Stimulated activated CD8-positive, alpha-beta memory T cell treated with anti-CD3 and anti-CD28 coated beads, Interleukin-4, amount 100 ng/mL, for 24 hours (primary cell): ENCODE measurements at regions not wholly inside any gene's neighbourhood (a gene's known extent, or its start where the extent isn't known, plus 50 kb on each side); places are given as distances from the start of the nearest gene placed in this dataset.

ENCODE experiments used
- DNase-seq: peaks from one replicate; pipeline ENCODE4 v3.0.0-alpha.2; 2020; ENCODE audit warnings: low read depth

- DNase-seq = no peak
These were observed 252.6 kb downstream of the TLE3 start for GRCh38 chr15:69845159-69845558.

GRCh38 chr15:69847625-69848024 lies 250.1 kb downstream of the TLE3 start:
- DNase-seq = no peak

GRCh38 chr15:69848096-69848495 lies 249.6 kb downstream of the TLE3 start:
- no peak for DNase-seq

- no peak for DNase-seq
These were observed 249.0 kb downstream of the TLE3 start for GRCh38 chr15:69848551-69849231.

GRCh38 chr15:69849232-69849610 lies 248.5 kb downstream of the TLE3 start:
- no peak for DNase-seq

GRCh38 chr15:69852482-69852881 lies 245.2 kb downstream of the TLE3 start:
- no peak for DNase-seq

- DNase-seq = no peak
These were observed 244.8 kb downstream of the TLE3 start for GRCh38 chr15:69852916-69853315.

GRCh38 chr15:69853544-69853951 lies 244.2 kb downstream of the TLE3 start:
- DNase-seq = no peak

- DNase-seq = no peak
These were observed 243.7 kb downstream of the TLE3 start for GRCh38 chr15:69854001-69854400.

GRCh38 chr15:69854521-69855181 lies 243.1 kb downstream of the TLE3 start:
- no peak for DNase-seq

GRCh38 chr15:69855258-69856000 lies 242.3 kb downstream of the TLE3 start:
- no peak for DNase-seq

GRCh38 chr15:69857250-69857649 lies 240.5 kb downstream of the TLE3 start:
- no peak for DNase-seq

GRCh38 chr15:69857686-69858391 lies 239.9 kb downstream of the TLE3 start:
- no peak for DNase-seq

- no peak for DNase-seq
These were observed 239.3 kb downstream of the TLE3 start for GRCh38 chr15:69858456-69858855.

GRCh38 chr15:69859866-69860265 lies 237.9 kb downstream of the TLE3 start:
- DNase-seq = no peak

GRCh38 chr15:69860321-69860720 lies 237.4 kb downstream of the TLE3 start:
- no peak for DNase-seq

- no peak for DNase-seq
These were observed 236.8 kb downstream of the TLE3 start for GRCh38 chr15:69860921-69861320.

- DNase-seq = no peak
These were observed 236.2 kb downstream of the TLE3 start for GRCh38 chr15:69861331-69862171.

GRCh38 chr15:69862540-69862939 lies 235.2 kb downstream of the TLE3 start:
- DNase-seq = no peak

GRCh38 chr15:69863446-69863845 lies 234.3 kb downstream of the TLE3 start:
- no peak for DNase-seq

- no peak for DNase-seq
These were observed 232.3 kb downstream of the TLE3 start for GRCh38 chr15:69865369-69865768.

GRCh38 chr15:69868756-69869155 lies 229.0 kb downstream of the TLE3 start:
- DNase-seq = no peak
